HG02840 (cell line): ENCODE measurements at regions not wholly inside any gene's neighbourhood (a gene's known extent, or its start where the extent isn't known, plus 50 kb on each side); places are given as distances from the start of the nearest gene placed in this dataset.
"Not testable (repeated sequence)": the region's sequence is repeated elsewhere in the genome, so short reads cannot be mapped to it uniquely, and the experiment has no call there.

Source experiments
- ATAC-seq: cut with Tn5 transposase; IDR thresholded peaks from one replicate; pipeline ENCODE4 v1.9.1; 2021; ENCODE audit warnings: mild to moderate bottlenecking, moderate library complexity, moderate number of reproducible peaks; ENCODE audit not compliant: unreplicated experiment, low FRiP score

GRCh38 chr4:129248621-129249020 is 152.7 kb downstream of the C4orf33 start:
- no peak for ATAC-seq

- no peak for ATAC-seq
Observed at GRCh38 chr4:129254126-129254525, 158.2 kb downstream of the C4orf33 start.

GRCh38 chr4:129254526-129254925 is 158.6 kb downstream of the C4orf33 start:
- no peak for ATAC-seq

GRCh38 chr4:129261584-129261983 is 165.6 kb downstream of the C4orf33 start:
- no peak for ATAC-seq

GRCh38 chr4:129264008-129264657 is 168.2 kb downstream of the C4orf33 start:
- ATAC-seq, result peak; percentile 98

GRCh38 chr4:129278868-129279267 is 182.9 kb downstream of the C4orf33 start:
- ATAC-seq, result no peak

GRCh38 chr4:129282293-129282692 is 186.3 kb downstream of the C4orf33 start:
- no peak for ATAC-seq

GRCh38 chr4:129292194-129292593 is 196.2 kb downstream of the C4orf33 start:
- not testable (repeated sequence) for ATAC-seq

GRCh38 chr4:129314781-129315180 is 218.8 kb downstream of the C4orf33 start:
- no peak for ATAC-seq

GRCh38 chr4:129322920-129323319 is 227.0 kb downstream of the C4orf33 start:
- ATAC-seq, result no peak

GRCh38 chr4:129323658-129324057 is 227.7 kb downstream of the C4orf33 start:
- no peak for ATAC-seq

- no peak for ATAC-seq
Observed at GRCh38 chr4:129326571-129327460, 230.9 kb downstream of the C4orf33 start.

- no peak for ATAC-seq
Observed at GRCh38 chr4:129327637-129328036, 231.7 kb downstream of the C4orf33 start.

GRCh38 chr4:129328162-129328561 is 232.2 kb downstream of the C4orf33 start:
- no peak for ATAC-seq

- no peak for ATAC-seq
Observed at GRCh38 chr4:129334136-129334535, 238.2 kb downstream of the C4orf33 start.

GRCh38 chr4:129335276-129335675 is 239.3 kb downstream of the C4orf33 start:
- ATAC-seq, result no peak

- ATAC-seq, result no peak
Observed at GRCh38 chr4:129335818-129336217, 239.9 kb downstream of the C4orf33 start.

- no peak for ATAC-seq
Observed at GRCh38 chr4:129336457-129337227, 240.7 kb downstream of the C4orf33 start.

GRCh38 chr4:129337228-129337620 is 241.3 kb downstream of the C4orf33 start:
- no peak for ATAC-seq

GRCh38 chr4:129342819-129343408 is 247.0 kb downstream of the C4orf33 start:
- no peak for ATAC-seq

- ATAC-seq, result no peak
Observed at GRCh38 chr4:129344058-129344457, 248.1 kb downstream of the C4orf33 start.
